LNCaP clone FGC (cell line): ENCODE measurements at regions not wholly inside any gene's neighbourhood (a gene's known extent, or its start where the extent isn't known, plus 50 kb on each side); places are given as distances from the start of the nearest gene placed in this dataset.
A peak's percentile ranks its signal among the peaks of the same experiment; 100 is the strongest.

Source experiments
- DNase-seq: peaks from one replicate; pipeline ENCODE4 v3.0.0-alpha.2; 2011; ENCODE audit warnings: low read depth
- H3K4me3 ChIP-seq: 2 replicates; pipeline ENCODE4 v1.5.1; 2011; ENCODE audit warnings: mild to moderate bottlenecking, low read depth, low read length, control low read depth
- TF ChIP-seq, protein P1 (sequence below): IDR thresholded peaks from 2 replicates; pipeline ENCODE4 v1.5.1; 2012; ENCODE audit warnings: mild to moderate bottlenecking; ENCODE audit not compliant: control insufficient read depth, insufficient read depth; ENCODE audit errors: extremely low read depth

DNA sequence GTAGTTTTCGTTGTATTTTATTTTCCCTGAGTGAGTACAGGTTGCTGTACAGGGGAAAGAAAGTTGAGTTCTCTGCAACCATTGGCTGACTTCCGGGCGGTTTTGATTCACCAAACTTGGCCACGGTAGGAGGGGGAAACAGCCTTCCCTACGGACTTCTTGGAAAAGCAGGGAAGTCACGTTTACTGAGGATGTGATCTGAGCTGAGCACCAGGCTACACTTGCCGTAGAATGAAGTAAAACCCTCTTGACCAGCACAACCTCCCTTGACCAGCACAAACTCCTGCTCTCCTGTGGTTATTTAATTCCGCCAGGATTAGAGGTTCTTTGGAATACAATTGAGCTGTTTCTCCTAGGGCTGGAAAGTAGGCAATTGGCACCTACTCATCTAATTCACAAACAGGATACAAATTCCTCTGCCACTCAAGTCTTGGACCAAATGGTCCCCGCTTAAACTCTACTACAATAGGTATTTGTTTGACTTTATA lies 242.0 kb upstream of the RBFOX1 start:
- no peak overlapping the region for H3K4me3 ChIP-seq
- TF ChIP-seq, protein P1, sequence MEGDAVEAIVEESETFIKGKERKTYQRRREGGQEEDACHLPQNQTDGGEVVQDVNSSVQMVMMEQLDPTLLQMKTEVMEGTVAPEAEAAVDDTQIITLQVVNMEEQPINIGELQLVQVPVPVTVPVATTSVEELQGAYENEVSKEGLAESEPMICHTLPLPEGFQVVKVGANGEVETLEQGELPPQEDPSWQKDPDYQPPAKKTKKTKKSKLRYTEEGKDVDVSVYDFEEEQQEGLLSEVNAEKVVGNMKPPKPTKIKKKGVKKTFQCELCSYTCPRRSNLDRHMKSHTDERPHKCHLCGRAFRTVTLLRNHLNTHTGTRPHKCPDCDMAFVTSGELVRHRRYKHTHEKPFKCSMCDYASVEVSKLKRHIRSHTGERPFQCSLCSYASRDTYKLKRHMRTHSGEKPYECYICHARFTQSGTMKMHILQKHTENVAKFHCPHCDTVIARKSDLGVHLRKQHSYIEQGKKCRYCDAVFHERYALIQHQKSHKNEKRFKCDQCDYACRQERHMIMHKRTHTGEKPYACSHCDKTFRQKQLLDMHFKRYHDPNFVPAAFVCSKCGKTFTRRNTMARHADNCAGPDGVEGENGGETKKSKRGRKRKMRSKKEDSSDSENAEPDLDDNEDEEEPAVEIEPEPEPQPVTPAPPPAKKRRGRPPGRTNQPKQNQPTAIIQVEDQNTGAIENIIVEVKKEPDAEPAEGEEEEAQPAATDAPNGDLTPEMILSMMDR, result no peak
- DNase-seq, result no peak

DNA sequence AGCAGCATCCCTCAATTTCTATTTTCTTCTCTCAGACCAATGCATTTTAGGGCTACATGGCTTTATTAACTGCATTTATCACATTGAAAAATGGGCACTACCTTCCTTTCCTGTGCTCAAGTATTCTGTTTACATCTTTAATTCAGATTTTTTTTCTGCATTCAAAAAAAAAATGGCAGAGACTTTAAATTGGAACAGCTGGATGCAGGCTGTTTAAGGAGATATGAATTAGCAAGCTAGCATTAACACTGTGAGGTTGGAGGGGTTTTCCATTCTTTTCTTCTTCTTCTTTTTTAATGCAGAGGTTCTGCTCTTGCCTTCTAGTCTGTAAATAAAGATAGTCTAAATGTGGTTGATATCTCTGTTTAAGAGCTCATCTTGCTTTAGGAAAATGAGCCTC lies 242.9 kb upstream of the RBFOX1 start:
- TF ChIP-seq, protein P1, result no peak
- DNase-seq, result no peak
- H3K4me3 ChIP-seq, result no peak overlapping the region

DNA sequence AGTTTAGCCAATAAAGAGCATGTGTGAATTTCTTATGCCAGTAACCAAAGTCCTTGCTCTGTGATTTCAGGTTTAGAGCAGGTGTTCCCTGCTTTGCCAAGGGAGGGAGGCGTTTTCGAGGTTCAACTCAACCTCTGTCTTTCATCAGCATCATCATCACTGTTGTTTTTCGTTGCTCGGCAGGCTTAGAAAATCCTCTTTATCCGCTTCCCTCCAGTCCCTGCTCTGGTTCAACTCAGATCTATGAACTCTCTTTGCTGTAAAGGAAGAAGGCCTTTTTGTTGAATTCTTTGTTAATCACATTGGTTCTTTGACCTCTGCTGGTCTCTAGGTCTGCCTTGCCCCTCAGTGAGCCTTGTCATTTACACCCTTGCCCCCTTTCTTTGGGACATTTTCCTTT lies 243.9 kb upstream of the RBFOX1 start:
- DNase-seq, result no peak
- TF ChIP-seq, protein P1, result no peak
- no peak overlapping the region for H3K4me3 ChIP-seq

DNA sequence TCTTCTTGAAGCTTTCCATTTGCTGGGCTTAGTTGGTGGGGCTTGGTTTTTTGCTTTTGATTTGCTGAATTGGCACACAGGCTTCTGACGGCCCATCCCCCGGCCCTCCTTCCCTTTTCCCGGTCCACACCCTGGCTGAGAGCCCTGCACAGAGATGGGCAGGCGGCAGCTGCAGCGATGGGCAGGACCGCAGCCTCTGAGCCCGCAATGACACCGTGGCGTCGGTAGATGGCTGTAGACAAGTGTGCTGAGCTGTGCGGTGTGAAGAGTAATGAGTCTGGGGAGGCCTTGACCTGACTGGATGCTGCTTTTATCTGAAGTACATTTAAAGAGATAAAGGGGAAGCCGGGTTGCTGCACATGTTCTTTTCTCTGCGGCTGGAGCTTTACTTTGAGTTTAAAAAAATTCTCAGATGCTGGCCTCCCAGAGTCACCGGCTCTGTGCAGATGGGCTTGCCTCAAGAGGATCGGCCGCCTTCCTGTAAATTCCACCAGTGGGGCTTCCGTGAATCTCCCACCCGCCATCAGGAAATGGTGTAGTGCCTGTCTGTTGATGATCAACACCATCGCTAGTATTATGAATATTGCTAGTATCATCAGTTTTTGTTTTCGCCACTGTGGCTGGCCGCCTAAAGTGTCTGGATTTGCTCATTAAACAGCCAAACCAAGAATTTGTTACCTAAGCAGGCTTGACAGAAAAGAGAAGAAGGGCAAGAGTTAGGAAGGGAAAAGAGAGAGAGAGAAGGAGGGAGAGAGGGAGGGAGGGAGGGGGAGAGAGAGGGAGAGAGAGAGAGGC lies 245.6 kb upstream of the RBFOX1 start:
- TF ChIP-seq, protein P1, result peak; percentile 65
- no peak for DNase-seq

DNA sequence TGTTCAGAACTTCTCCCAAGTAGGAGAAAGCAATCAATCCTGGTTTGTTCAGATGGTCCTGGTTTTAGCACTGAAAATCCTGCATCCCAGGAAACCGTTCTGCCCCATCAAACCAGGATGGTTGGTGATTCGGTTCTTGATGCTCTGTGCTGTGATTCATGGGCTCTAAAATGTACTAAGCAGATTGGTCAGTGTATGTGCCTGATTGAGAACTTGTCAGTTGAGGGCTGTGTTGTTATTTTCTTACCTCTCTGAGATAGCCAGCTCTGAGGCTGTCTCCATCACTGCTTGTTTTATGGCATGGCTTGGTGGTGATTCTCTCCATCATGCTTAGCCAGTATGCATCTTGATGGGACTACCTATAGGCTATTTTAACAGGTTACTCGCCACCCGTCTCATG lies 246.9 kb upstream of the RBFOX1 start:
- TF ChIP-seq, protein P1, result no peak
- no peak overlapping the region for H3K4me3 ChIP-seq
- no peak for DNase-seq

More for the DNA sequence above, 245.6 kb upstream of the RBFOX1 start:
- no peak overlapping the region for H3K4me3 ChIP-seq

DNA sequence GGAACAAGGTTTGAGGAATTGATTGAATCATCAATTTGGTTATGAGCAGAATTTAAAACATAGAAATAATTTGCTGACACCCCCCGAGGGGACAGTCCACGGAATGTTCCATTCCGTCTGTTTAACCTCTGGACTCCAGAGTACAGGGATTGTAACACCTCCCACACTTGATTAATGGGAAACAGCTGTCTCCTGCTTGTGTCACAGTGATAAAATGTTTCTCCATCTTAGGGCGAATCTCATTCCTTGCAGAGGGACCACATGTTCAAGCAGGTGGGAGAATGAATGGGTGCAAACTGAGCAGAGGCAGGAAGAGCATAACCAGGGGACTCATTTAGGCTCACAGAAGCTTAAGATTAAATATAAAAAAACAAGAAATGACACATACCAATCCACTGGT lies 249.5 kb upstream of the RBFOX1 start:
- TF ChIP-seq, protein P1, result no peak
- H3K4me3 ChIP-seq, result no peak overlapping the region

DNA sequence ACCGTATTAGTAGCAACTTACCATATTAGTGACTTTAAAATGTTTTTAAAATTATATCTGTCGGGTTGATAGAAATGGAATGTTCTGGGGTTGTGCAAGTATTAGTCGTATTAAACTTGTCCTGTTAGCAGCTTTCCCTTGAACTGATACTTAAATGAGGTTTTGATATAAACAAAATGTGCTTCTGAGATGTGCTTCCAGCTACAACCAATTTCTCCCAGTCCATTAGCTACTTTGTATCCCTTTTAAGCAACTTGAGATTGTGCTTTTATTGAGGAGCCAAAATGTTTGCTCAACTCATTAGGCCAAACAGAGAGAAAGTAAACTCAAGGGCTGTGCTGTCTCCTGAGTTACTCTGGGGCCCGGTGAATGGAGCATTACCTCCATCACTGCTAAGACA lies 255.0 kb upstream of the RBFOX1 start:
- no peak for DNase-seq
- TF ChIP-seq, protein P1, result no peak

More for the DNA sequence above, 249.5 kb upstream of the RBFOX1 start:
- DNase-seq, result no peak

More for the DNA sequence above, 255.0 kb upstream of the RBFOX1 start:
- H3K4me3 ChIP-seq, result no peak overlapping the region
